AG08395 (cell line): ENCODE measurements at regions not wholly inside any gene's neighbourhood (a gene's known extent, or its start where the extent isn't known, plus 50 kb on each side); places are given as distances from the start of the nearest gene placed in this dataset.

ENCODE experiments used
- DNase-seq: peaks from one replicate; pipeline ENCODE4 v3.0.0; 2012; ENCODE audit warnings: mixed read lengths, low spot score

GRCh38 chr14:81837304-81837703 is 303.7 kb upstream of the SEL1L start:
- DNase-seq: no peak

- no peak for DNase-seq
These were observed 305.4 kb upstream of the SEL1L start for GRCh38 chr14:81839056-81839455.

DNA sequence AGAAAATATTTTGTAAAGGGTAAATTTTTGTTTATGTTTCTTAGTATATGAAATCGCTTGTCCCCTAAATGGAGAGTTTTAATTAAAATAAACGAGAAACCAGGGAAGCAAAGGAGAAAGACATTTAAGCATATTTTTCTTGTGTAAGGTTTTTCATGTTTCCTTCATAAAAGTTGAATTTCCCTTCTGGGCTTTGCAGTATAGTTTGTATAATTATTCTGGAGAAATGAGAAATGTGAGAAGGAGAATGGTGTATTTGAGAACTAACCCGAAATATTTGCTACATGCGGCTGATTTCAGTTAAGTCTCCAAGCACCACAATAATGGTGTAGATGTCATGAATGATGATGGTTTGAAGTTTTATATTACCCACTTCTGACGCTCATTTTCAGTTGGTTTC is 307.7 kb upstream of the SEL1L start:
- DNase-seq: no peak

GRCh38 chr14:81849714-81850113 is 316.1 kb upstream of the SEL1L start:
- no peak for DNase-seq

- no peak for DNase-seq
These were observed 321.4 kb upstream of the SEL1L start for GRCh38 chr14:81855007-81855406.

GRCh38 chr14:81859046-81859445 is 325.4 kb upstream of the SEL1L start:
- DNase-seq: no peak

DNA sequence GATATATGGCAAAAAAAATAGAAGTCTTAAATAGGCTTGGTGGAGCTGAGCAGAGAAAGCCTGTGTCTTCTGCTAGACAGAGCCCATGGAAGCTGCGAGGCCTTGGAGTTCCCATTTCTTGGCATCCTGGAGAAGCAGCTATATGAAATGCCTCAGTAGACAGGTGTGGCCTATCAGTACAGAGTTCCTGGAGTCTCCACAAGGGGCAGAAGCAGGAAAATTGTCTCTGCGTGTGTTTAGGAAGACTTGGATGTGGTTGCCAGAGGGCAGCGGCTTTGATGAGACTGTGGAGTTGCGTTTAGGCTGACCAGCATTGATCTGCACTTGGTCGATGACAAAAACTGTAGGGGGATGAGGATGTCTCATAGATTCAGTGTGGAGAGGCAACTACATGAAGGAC is 334.5 kb upstream of the SEL1L start:
- DNase-seq: no peak

DNA sequence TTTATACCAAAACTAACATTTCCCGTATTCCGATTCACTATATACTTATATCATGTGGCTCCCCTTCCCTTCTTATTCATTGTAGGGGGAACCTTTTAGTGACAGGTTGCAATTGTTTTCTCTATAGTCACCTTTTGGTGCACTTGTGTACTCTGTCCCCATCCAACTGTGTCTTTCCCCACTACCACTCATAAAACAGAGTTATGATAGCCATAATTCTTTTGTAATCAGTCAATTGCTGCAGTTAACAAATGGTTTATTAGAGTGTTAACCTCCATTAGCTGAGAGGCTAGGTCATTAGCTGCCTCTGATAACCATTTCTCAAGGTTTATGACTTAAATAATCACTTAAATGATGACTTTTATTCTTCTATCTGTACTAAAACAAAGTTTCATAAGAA is 338.1 kb upstream of the SEL1L start:
- DNase-seq: no peak

DNA sequence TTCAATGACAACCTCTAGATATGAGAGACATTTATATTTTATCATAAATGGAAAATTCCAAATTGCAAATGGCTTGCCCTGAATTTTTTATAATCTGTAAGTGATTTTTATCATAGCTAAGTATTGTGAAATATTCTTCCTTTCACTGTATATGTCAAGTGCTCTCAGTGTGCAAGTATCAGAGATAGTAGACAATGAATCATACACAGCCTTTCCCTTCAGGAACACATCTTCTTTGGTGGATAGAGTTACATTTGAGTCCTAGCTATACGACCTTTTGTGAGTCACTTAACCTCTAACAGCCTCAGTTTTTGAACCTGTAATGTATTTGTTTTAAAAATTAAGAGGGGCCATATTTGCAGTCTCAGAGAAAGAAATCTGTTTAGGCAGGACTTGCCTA is 350.7 kb upstream of the SEL1L start:
- DNase-seq: no peak

GRCh38 chr14:81886588-81886987 is 352.9 kb upstream of the SEL1L start:
- DNase-seq: no peak

- DNase-seq: no peak
These were observed 355.9 kb upstream of the SEL1L start for GRCh38 chr14:81889529-81889928.

DNA sequence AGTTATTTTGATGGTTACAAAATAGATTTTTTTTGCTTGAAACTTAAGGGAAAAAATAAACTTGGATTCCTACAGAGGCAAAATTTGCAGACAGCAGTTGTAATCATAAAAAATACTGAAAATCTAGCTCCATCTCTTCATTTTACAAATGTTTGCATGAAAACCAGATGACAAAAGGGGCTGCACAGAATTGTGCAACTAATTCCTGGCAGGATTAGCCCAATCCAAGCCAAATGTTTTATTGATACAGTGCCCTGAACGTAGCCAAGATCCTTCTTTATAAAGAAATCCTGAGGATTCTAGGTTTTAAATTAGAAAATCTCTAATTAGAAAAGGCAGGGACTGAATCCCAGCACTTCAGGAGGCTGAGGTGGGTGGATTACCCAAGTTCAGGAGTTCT is 356.4 kb upstream of the SEL1L start:
- DNase-seq: no peak

- no peak for DNase-seq
These were observed 369.8 kb upstream of the SEL1L start for GRCh38 chr14:81903477-81903876.

GRCh38 chr14:81927070-81927469 is 393.4 kb upstream of the SEL1L start:
- no peak for DNase-seq

- no peak for DNase-seq
These were observed 398.2 kb upstream of the SEL1L start for GRCh38 chr14:81931828-81932227.

- no peak for DNase-seq
These were observed 402.7 kb upstream of the SEL1L start for GRCh38 chr14:81936348-81936747.

- no peak for DNase-seq
These were observed 403.2 kb upstream of the SEL1L start for GRCh38 chr14:81936902-81937301.

DNA sequence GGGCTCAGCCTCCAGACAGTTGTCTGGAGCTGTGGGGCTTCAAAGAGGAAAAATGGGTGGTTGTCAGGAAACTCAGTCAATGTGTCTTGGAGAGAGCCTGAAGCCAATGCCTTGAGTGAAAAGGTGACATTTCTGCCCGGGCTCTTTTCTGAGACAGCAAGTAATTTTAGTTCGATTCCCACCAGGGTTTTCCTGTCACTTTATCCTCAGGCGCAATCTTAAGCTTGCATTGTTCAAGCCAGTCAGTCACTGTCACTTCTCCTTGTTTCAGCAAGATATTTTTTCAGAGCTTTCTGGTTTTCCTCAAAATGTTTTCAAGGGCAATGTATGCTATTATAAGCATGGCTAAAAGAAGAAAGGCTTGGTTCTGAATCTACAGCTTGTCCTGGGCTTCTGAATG is 404.7 kb upstream of the SEL1L start:
- DNase-seq: no peak

DNA sequence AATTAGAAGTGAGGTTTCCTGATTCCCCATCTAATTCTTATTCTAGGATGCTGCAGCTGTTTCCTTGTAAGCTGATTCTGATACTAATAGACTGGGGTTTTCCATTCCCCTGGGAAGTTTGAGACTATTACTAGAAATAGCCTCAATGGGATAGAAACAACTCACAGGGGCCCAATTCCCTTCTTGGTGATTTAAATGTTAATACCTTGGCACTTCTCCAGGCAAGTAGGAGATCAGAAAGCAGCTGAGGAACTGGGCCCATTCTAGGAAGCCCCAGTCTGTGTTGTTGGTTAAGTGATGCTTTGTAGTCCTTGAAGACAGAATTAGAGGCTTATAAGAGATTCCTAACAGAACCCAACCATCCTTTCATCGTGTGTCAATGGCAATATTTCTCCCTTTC is 407.0 kb upstream of the SEL1L start:
- no peak for DNase-seq

DNA sequence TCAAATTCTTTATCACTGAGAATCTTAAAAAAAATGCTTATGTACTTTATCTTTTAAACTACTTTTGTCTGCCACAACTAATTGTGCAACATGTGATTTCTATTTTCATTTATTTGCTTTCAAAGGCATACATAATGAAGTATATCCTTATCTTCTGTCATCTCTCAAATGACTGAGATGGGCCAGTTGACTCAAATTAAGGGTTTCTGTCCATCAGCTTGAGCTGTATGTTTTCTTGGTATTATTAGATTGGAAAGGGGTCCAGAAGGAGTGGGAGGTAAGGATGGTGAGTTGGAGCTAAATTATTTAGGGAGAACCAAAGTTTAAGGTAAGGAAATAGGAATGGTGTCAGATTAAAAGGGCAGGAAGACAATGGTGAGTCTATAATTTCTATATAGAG is 408.4 kb upstream of the SEL1L start:
- DNase-seq: no peak

GRCh38 chr14:81946375-81946774 is 412.7 kb upstream of the SEL1L start:
- DNase-seq: no peak

GRCh38 chr14:81946834-81947798 is 413.5 kb upstream of the SEL1L start:
- DNase-seq: no peak

DNA sequence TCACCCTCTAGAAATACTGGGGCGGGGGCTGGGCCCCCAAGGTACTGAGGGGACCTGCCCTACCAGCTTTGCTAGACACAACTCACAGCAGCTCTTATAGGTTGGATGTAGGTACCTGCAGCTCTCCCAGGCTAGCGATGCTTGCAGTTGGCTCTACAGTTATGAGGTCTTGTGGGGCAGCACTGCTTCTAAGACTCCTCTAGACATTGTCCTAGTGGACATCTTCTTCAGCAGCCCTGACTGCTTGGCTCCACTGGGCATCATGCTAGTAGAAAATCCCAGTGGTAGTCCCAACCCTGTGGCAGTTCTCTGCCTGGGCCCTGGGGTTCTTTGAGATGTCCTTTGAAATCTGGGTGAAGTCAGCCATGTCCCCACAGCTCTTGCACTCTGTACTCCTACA is 419.3 kb upstream of the SEL1L start:
- DNase-seq: no peak

DNA sequence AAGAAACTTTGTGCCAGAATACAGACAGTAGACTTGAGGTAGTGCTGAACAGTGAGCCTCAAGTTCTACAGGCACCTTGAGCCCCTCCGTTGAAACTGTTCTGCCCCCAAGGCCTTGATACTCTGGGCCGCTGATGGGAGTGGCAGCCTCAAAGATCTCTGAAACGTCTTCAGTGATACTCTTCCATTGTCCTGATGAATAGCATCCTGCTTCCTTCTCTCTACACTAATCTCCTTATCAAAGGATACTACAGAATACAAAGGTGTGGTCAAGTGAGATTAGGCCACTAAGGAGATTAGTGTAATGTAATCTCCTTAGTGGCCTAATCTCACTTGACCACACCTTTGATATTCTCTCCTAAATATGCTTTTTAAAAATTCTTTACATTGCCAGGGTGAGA is 419.8 kb upstream of the SEL1L start:
- no peak for DNase-seq
